ENCODE measurements at regions not wholly inside any gene's neighbourhood (a gene's known extent, or its start where the extent isn't known, plus 50 kb on each side); places are given as distances from the start of the nearest gene placed in this dataset.

DNA sequence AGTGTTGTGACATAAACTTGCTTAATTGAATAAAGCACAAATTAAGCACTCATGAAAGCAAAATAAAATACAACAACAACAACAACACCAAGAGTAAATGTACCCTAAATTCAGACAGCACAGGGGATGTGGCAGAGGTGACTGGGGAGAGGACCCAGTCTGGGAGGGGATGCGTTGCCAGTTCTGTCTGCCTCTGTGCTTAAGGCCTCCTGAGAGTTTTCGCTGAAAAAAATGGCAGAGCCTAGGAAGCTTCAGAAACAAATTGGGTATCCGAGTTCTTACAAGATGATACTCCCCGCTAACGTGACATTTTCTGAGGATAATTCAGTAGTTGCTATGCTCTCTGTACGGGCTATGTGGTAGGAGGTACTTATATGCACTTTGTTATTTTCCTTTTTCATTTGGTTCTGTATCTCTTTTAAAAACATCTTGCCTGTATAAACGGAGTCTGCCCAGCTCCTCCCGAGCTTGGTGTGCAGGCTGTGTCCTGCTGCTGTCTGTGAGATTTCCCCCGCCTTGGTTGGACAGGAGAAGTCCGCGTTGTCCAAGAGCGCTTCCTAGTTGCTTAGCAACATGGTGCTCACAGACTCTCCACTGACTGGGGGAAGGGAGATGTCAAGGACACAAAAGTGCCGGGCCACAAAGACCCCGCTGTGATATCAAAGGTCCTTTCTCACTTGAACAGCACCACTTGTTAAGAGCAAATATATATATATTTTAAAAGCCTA, 134.2 kb upstream of the CPHXL start:
- no peak for TF ChIP-seq CTCF (IDR thresholded peaks at IDR 0.05)
- TF ChIP-seq POLR2A (IDR thresholded peaks at IDR 0.05) = no peak
